ENCODE measurements at regions not wholly inside any gene's neighbourhood (a gene's known extent, or its start where the extent isn't known, plus 50 kb on each side); places are given as distances from the start of the nearest gene placed in this dataset.

DNA sequence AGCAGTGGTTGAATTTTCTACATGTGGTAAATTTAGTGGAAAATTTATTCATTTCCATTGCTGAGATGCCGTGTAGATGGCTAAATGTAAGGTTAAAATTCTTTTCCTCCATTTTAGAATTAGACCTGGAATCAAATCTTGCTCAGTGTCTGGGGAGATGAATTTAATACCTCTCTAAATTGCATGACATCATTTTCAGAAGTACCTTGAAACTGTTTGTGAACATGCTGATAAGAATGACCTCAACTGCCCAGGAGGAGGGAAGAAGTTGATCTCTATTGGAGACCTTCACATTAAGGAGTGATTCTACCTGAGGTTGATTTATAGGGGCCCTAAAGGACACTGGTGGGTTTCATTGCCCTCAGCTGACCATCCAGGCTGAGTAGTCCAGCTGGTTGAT lies 116.7 kb upstream of the EGFLAM start:
- ChIA-PET CTCF (no interaction called here), RAD21 (ENCODE audit: low non-redundant PET in 1 of 2, low total read pairs in 2 of 2, uncharacterized antibody in 2 of 2, unreplicated experiment in 2 of 2) (no interaction called here), POLR2A (no interaction called here)
- Histone ChIP-seq H3K9ac (ENCODE audit: low read length) (no peak overlapping the region), H3K4me2 (ENCODE audit: low read length) (no peak overlapping the region), H3K79me2 (ENCODE audit: insufficient read depth, low read length) (no peaks in the 10 kb centered on the region), H2AFZ (ENCODE audit: low read depth, low read length, poor library complexity, severe bottlenecking) (no peak overlapping the region), H4K20me1 (ENCODE audit: insufficient read depth) (no peaks in the 10 kb centered on the region), H3K4me1 (ENCODE audit: control insufficient read depth in 1 of 2, insufficient read depth in 2 of 2, low read length in 2 of 2) (no peaks in the 10 kb centered on the region), H3K4me3 (replicated peaks in 1 of 2; ENCODE audit: low read depth in 1 of 2, low read length in 2 of 2) (no peak overlapping the region), H3K36me3 (ENCODE audit: control insufficient read depth in 1 of 2, insufficient read depth in 2 of 2, low read length in 2 of 2) (no peaks in the 10 kb centered on the region), H3K9me3 (ENCODE audit: control insufficient read depth in 1 of 2, insufficient read depth in 1 of 2, low read depth in 1 of 2, low read length in 2 of 2) (no peaks in the 10 kb centered on the region), H3K27me3 (ENCODE audit: insufficient read depth, low read length) (peaks cover 39% of the 10 kb centered on the region), H3K9me2 (ENCODE audit: insufficient read depth) (no peaks in the 10 kb centered on the region), H3K27ac (ENCODE audit: low read depth, low read length) (no peak overlapping the region)
- ATAC-seq (no peak), DNase-seq (ENCODE audit: low read depth, low spot score) (no peak)
- TF ChIP-seq SRF (IDR thresholded peaks at IDR 0.05; ENCODE audit: low read depth) (no peak), ELF1 (IDR thresholded peaks at IDR 0.05; ENCODE audit: borderline replicate concordance, low read depth) (no peak)
- intact Hi-C loops (cut with micrococcal nuclease) = no loop called here
- no TSS peak for BruUV-seq (replicated peaks)

DNA sequence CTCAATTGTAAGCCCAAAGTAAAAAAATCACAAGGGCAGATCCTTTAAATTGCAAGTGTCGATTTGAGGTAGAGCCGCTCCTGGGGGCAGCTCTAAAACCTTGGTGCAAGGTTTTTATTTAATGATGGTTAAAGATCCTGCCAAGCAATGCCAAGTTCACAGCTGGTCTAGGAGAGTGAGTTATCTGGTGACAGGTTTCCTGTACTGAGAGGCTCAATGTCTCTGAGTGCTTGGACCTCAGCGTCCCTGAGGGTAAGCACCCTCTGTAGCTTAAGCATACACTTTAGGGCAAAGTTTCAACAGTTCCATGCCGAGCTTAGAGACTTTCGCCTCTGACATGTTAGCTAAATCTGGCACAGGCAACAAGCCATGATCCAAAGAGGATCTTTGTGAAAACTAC lies 119.8 kb upstream of the EGFLAM start:
- no peak overlapping the region for H2AFZ ChIP-seq (ENCODE audit: low read depth, low read length, poor library complexity, severe bottlenecking)
- no peak overlapping the region for H3K4me2 ChIP-seq (ENCODE audit: low read length)
- H3K27me3 ChIP-seq (ENCODE audit: insufficient read depth, low read length) = peaks cover 59% of the 10 kb centered on the region
- H3K9me2 ChIP-seq (ENCODE audit: insufficient read depth) = no peaks in the 10 kb centered on the region
- TF ChIP-seq CBX3 (IDR thresholded peaks at IDR 0.05; ENCODE audit: low read depth) (no peak), EZH2 (IDR thresholded peaks at IDR 0.05) (no peak), POLR2A (IDR thresholded peaks at IDR 0.05; ENCODE audit: borderline replicate concordance, extremely low read depth, insufficient read depth, insufficient read length) (no peak), SP1 (IDR thresholded peaks at IDR 0.05; ENCODE audit: low read depth) (no peak), JUND (IDR thresholded peaks at IDR 0.05) (no peak), TCF7L2 (IDR thresholded peaks at IDR 0.05; ENCODE audit: borderline replicate concordance, extremely low read depth, insufficient read depth, insufficient read length) (no peak), ZFX (IDR thresholded peaks at IDR 0.05) (no peak), SRF (IDR thresholded peaks at IDR 0.05; ENCODE audit: low read depth) (no peak), EGR1 (IDR thresholded peaks at IDR 0.05; ENCODE audit: low read depth) (no peak), EZH2phosphoT487 (IDR thresholded peaks at IDR 0.05; ENCODE audit: borderline replicate concordance) (no peak), ELF1 (IDR thresholded peaks at IDR 0.05; ENCODE audit: borderline replicate concordance, low read depth) (no peak), CEBPB (IDR thresholded peaks at IDR 0.05; ENCODE audit: low read depth) (no peak), POLR2AphosphoS5 (IDR thresholded peaks at IDR 0.05; ENCODE audit: low read depth, low read length) (no peak)
- TF ChIP-seq, protein P1, sequence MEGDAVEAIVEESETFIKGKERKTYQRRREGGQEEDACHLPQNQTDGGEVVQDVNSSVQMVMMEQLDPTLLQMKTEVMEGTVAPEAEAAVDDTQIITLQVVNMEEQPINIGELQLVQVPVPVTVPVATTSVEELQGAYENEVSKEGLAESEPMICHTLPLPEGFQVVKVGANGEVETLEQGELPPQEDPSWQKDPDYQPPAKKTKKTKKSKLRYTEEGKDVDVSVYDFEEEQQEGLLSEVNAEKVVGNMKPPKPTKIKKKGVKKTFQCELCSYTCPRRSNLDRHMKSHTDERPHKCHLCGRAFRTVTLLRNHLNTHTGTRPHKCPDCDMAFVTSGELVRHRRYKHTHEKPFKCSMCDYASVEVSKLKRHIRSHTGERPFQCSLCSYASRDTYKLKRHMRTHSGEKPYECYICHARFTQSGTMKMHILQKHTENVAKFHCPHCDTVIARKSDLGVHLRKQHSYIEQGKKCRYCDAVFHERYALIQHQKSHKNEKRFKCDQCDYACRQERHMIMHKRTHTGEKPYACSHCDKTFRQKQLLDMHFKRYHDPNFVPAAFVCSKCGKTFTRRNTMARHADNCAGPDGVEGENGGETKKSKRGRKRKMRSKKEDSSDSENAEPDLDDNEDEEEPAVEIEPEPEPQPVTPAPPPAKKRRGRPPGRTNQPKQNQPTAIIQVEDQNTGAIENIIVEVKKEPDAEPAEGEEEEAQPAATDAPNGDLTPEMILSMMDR (IDR thresholded peaks at IDR 0.05 in 2 of 3, conservative IDR thresholded peaks at IDR 0.05 in 1 of 3; ENCODE audit: borderline replicate concordance in 1 of 3, insufficient read depth in 1 of 3, low read depth in 2 of 3, low read length in 2 of 3) = no peak
- no peak overlapping the region for H3K9ac ChIP-seq (ENCODE audit: low read length)
- no peaks in the 10 kb centered on the region for H4K20me1 ChIP-seq (ENCODE audit: insufficient read depth)
- no TSS peak for BruUV-seq (replicated peaks)
- RAD21 ChIA-PET (ENCODE audit: low non-redundant PET in 1 of 2, low total read pairs in 2 of 2, uncharacterized antibody in 2 of 2, unreplicated experiment in 2 of 2) = no interaction called here
- POLR2A ChIA-PET = no interaction called here
- intact Hi-C loops (cut with micrococcal nuclease) = no loop called here
- no peak overlapping the region for H3K4me3 ChIP-seq (replicated peaks in 1 of 2; ENCODE audit: low read depth in 1 of 2, low read length in 2 of 2)
- CTCF ChIA-PET = no interaction called here
- no peak overlapping the region for H3K27ac ChIP-seq (ENCODE audit: low read depth, low read length)
- DNase-seq (ENCODE audit: low read depth, low spot score) (no peak), ATAC-seq (no peak)
- no peaks in the 10 kb centered on the region for H3K79me2 ChIP-seq (ENCODE audit: insufficient read depth, low read length)
- H3K36me3 ChIP-seq (ENCODE audit: control insufficient read depth in 1 of 2, insufficient read depth in 2 of 2, low read length in 2 of 2) = no peaks in the 10 kb centered on the region
- no peaks in the 10 kb centered on the region for H3K9me3 ChIP-seq (ENCODE audit: control insufficient read depth in 1 of 2, insufficient read depth in 1 of 2, low read depth in 1 of 2, low read length in 2 of 2)
- H3K4me1 ChIP-seq (ENCODE audit: control insufficient read depth in 1 of 2, insufficient read depth in 2 of 2, low read length in 2 of 2) = no peaks in the 10 kb centered on the region
